Nucleus accumbens (tissue), 56 donors: ENCODE measurements at regions not wholly inside any gene's neighbourhood (a gene's known extent, or its start where the extent isn't known, plus 50 kb on each side); places are given as distances from the start of the nearest gene placed in this dataset.
"Not testable (repeated sequence)": the region's sequence is repeated elsewhere in the genome, so short reads cannot be mapped to it uniquely, and the experiment has no call there.

Source experiments
- DNase-seq, 56 donors: peaks; one replicate each; lab custom pipeline; 2025; lab: John Stamatoyannopoulos, UW

- peak in 38 of 56 donors; percentile 5 to 66 (median 26) for DNase-seq
Measured at GRCh38 chr10:124197371-124198124, 104.2 kb upstream of the CHST15 start.

- no peak for DNase-seq
Measured at GRCh38 chr10:124196659-124197058, 103.3 kb upstream of the CHST15 start.

- no peak for DNase-seq
Measured at GRCh38 chr10:124194199-124194824, 100.9 kb upstream of the CHST15 start.

GRCh38 chr10:124193309-124193696 lies 99.9 kb upstream of the CHST15 start:
- no peak for DNase-seq

GRCh38 chr10:124192664-124193308 lies 99.4 kb upstream of the CHST15 start:
- not testable (repeated sequence) for DNase-seq

- not testable (repeated sequence) for DNase-seq
Measured at GRCh38 chr10:124190476-124190875, 97.1 kb upstream of the CHST15 start.

GRCh38 chr10:124186956-124187355 lies 93.6 kb upstream of the CHST15 start:
- no peak for DNase-seq

GRCh38 chr10:124185084-124185483 lies 91.7 kb upstream of the CHST15 start:
- no peak for DNase-seq

- no peak for DNase-seq
Measured at GRCh38 chr10:124184208-124184830, 90.9 kb upstream of the CHST15 start.

GRCh38 chr10:124183617-124184016 lies 90.2 kb upstream of the CHST15 start:
- DNase-seq, result no peak

GRCh38 chr10:124182088-124182541 lies 88.7 kb upstream of the CHST15 start:
- DNase-seq, result no peak

- DNase-seq, result no peak
Measured at GRCh38 chr10:124181656-124182055, 88.3 kb upstream of the CHST15 start.

GRCh38 chr10:124180947-124181549 lies 87.7 kb upstream of the CHST15 start:
- DNase-seq, result no peak

GRCh38 chr10:124180044-124180745 lies 86.8 kb upstream of the CHST15 start:
- no peak for DNase-seq

GRCh38 chr10:124179308-124180043 lies 86.1 kb upstream of the CHST15 start:
- DNase-seq, result no peak

- DNase-seq, result no peak
Measured at GRCh38 chr10:124177180-124177518, 83.8 kb upstream of the CHST15 start.

- no peak for DNase-seq
Measured at GRCh38 chr10:124176349-124177179, 83.2 kb upstream of the CHST15 start.

- DNase-seq, result no peak
Measured at GRCh38 chr10:124175701-124176348, 82.4 kb upstream of the CHST15 start.
